GM23248 (cell line): ENCODE measurements at regions not wholly inside any gene's neighbourhood (a gene's known extent, or its start where the extent isn't known, plus 50 kb on each side); places are given as distances from the start of the nearest gene placed in this dataset.

Source experiments
- EZH2 ChIP-seq: fragments of 200-600 bp; sonication (generic); IDR thresholded peaks from 2 replicates; pipeline ENCODE4 v1.6.1; 2018; ENCODE audit warnings: antibody characterized with exemption, mild to moderate bottlenecking; ENCODE audit not compliant: insufficient read depth, poor library complexity, severe bottlenecking
- EZH2phosphoT487 ChIP-seq: fragments of 200-600 bp; sonication (generic); IDR thresholded peaks from 2 replicates; pipeline ENCODE4 v1.6.1; 2018; ENCODE audit warnings: antibody characterized with exemption, moderate library complexity, mild to moderate bottlenecking, low read depth; ENCODE audit not compliant: insufficient read depth

DNA sequence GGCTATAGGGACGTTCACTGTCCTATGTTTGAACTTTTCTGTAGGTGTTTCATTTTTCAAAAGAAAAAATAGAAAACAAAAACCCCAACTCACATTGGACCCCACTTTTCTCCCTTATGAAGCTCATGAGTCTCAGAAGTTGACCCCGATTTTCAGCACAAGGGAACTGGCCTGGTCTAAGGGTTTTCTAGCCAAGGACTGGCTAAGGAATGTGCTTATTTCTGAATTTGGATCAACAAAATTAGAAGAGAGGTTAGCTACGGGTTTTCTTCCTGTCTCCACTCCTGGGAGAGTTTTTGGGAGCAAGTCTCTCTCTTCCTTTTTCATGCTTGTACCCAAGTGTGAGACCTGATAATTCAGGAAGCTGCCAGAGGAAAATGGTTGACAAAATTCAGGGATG lies 453.2 kb downstream of the KLF12 start:
- TF ChIP-seq EZH2 (no peak), EZH2phosphoT487 (no peak)
